ENCODE measurements at regions not wholly inside any gene's neighbourhood (a gene's known extent, or its start where the extent isn't known, plus 50 kb on each side); places are given as distances from the start of the nearest gene placed in this dataset.

- DNase-seq (ENCODE audit: low spot score): no peak
- no peaks in the 10 kb centered on the region for H3K9me3 ChIP-seq
- H3K36me3 ChIP-seq: no peaks in the 10 kb centered on the region
- TF ChIP-seq POLR2A (IDR thresholded peaks at IDR 0.05) (no peak), POLR2AphosphoS5 (IDR thresholded peaks at IDR 0.05) (no peak), CTCF (IDR thresholded peaks at IDR 0.05) (no peak)
- no peak overlapping the region for H3K4me3 ChIP-seq
- WGBS: 91% methylated on average over 8 of the region's 8 CpGs
- intact Hi-C loops (cut with DNase I): no loop called here
- H3K27ac ChIP-seq: no peak overlapping the region
- no peaks in the 10 kb centered on the region for H3K27me3 ChIP-seq (replicated peaks; ENCODE audit: insufficient read depth)
- H3K4me1 ChIP-seq (replicated peaks): no peaks in the 10 kb centered on the region
Observed at GRCh38 chr14:99041141-99041819, 230.7 kb downstream of the BCL11B start.

GRCh38 chr14:99041820-99042174, 230.2 kb downstream of the BCL11B start:
- no peaks in the 10 kb centered on the region for H3K36me3 ChIP-seq
- no peaks in the 10 kb centered on the region for H3K9me3 ChIP-seq
- no peak for DNase-seq (ENCODE audit: low spot score)
- WGBS: 98% methylated on average over 5 of the region's 5 CpGs
- no peaks in the 10 kb centered on the region for H3K27me3 ChIP-seq (replicated peaks; ENCODE audit: insufficient read depth)
- no peak overlapping the region for H3K27ac ChIP-seq
- intact Hi-C loops (cut with DNase I): no loop called here
- no peaks in the 10 kb centered on the region for H3K4me1 ChIP-seq (replicated peaks)
- TF ChIP-seq CTCF (IDR thresholded peaks at IDR 0.05) (no peak), POLR2AphosphoS5 (IDR thresholded peaks at IDR 0.05) (no peak), POLR2A (IDR thresholded peaks at IDR 0.05) (no peak)
- no peak overlapping the region for H3K4me3 ChIP-seq

GRCh38 chr14:99042381-99043266, 229.4 kb downstream of the BCL11B start:
- TF ChIP-seq POLR2AphosphoS5 (IDR thresholded peaks at IDR 0.05) (no peak), CTCF (IDR thresholded peaks at IDR 0.05) (no peak), POLR2A (IDR thresholded peaks at IDR 0.05) (no peak)
- WGBS: 88% methylated on average over 19 of the region's 19 CpGs
- no peaks in the 10 kb centered on the region for H3K36me3 ChIP-seq
- H3K27ac ChIP-seq: no peak overlapping the region
- intact Hi-C loops (cut with DNase I): no loop called here
- no peaks in the 10 kb centered on the region for H3K27me3 ChIP-seq (replicated peaks; ENCODE audit: insufficient read depth)
- DNase-seq (ENCODE audit: low spot score): no peak
- H3K9me3 ChIP-seq: no peaks in the 10 kb centered on the region
- no peak overlapping the region for H3K4me3 ChIP-seq
- no peaks in the 10 kb centered on the region for H3K4me1 ChIP-seq (replicated peaks)

- no peaks in the 10 kb centered on the region for H3K27me3 ChIP-seq (replicated peaks; ENCODE audit: insufficient read depth)
- no peaks in the 10 kb centered on the region for H3K4me1 ChIP-seq (replicated peaks)
- H3K4me3 ChIP-seq: no peak overlapping the region
- H3K27ac ChIP-seq: no peak overlapping the region
- no peak for DNase-seq (ENCODE audit: low spot score)
- WGBS: 65% methylated on average over 5 of the region's 5 CpGs
- TF ChIP-seq POLR2AphosphoS5 (IDR thresholded peaks at IDR 0.05) (no peak), CTCF (IDR thresholded peaks at IDR 0.05) (no peak), POLR2A (IDR thresholded peaks at IDR 0.05) (no peak)
- H3K9me3 ChIP-seq: no peaks in the 10 kb centered on the region
- H3K36me3 ChIP-seq: no peaks in the 10 kb centered on the region
- intact Hi-C loops (cut with DNase I): no loop called here
Observed at GRCh38 chr14:99043267-99043615, 228.8 kb downstream of the BCL11B start.

- 88% methylated on average over 1 of the region's 1 CpG for WGBS
- TF ChIP-seq POLR2A (IDR thresholded peaks at IDR 0.05) (no peak), POLR2AphosphoS5 (IDR thresholded peaks at IDR 0.05) (no peak), CTCF (IDR thresholded peaks at IDR 0.05) (no peak)
- no peaks in the 10 kb centered on the region for H3K27me3 ChIP-seq (replicated peaks; ENCODE audit: insufficient read depth)
- H3K4me1 ChIP-seq (replicated peaks): no peaks in the 10 kb centered on the region
- H3K4me3 ChIP-seq: no peak overlapping the region
- intact Hi-C loops (cut with DNase I): no loop called here
- no peaks in the 10 kb centered on the region for H3K9me3 ChIP-seq
- DNase-seq (ENCODE audit: low spot score): no peak
- H3K27ac ChIP-seq: no peak overlapping the region
- H3K36me3 ChIP-seq: no peaks in the 10 kb centered on the region
Observed at GRCh38 chr14:99043756-99044155, 228.2 kb downstream of the BCL11B start.

Data from prostate gland (tissue), 2 donors.